ENCODE measurements at regions not wholly inside any gene's neighbourhood (a gene's known extent, or its start where the extent isn't known, plus 50 kb on each side); places are given as distances from the start of the nearest gene placed in this dataset.
A peak's percentile ranks its signal among the peaks of the same experiment; 100 is the strongest.

GRCh38 chr5:4420177-4420576 is 720.0 kb upstream of the ADAMTS16 start:
- peak; percentile 0 for DNase-seq
- Histone ChIP-seq H3K27me3 (ENCODE audit: insufficient read depth, low read length, poor library complexity) (no peaks in the 10 kb centered on the region), H2BK5ac (ENCODE audit: low read length) (no peak overlapping the region), H3K27ac (ENCODE audit: low read depth, low read length) (no peak overlapping the region), H3K4me3 (ENCODE audit: low read length) (no peak overlapping the region), H4K8ac (ENCODE audit: low read depth, low read length) (no peak overlapping the region), H3K4me2 (ENCODE audit: low read length) (no peak overlapping the region), H3K18ac (ENCODE audit: low read length) (no peak overlapping the region), H2BK15ac (replicated peaks; ENCODE audit: low read depth) (no peak overlapping the region), H3K4ac (ENCODE audit: low read depth, low read length) (no peak overlapping the region), H3K56ac (ENCODE audit: low read length) (no peak overlapping the region), H2BK120ac (ENCODE audit: low read depth, low read length) (no peak overlapping the region), H3K79me2 (ENCODE audit: control insufficient read depth, insufficient read depth, low read length) (no peaks in the 10 kb centered on the region), H3K23ac (ENCODE audit: low read length) (no peak overlapping the region), H3K9ac (ENCODE audit: low read length) (no peak overlapping the region), H3K79me1 (ENCODE audit: low read length) (no peaks in the 10 kb centered on the region), H3K36me3 (ENCODE audit: control insufficient read depth, insufficient read depth, low read length) (no peaks in the 10 kb centered on the region), H2AK5ac (ENCODE audit: low read length) (no peak overlapping the region), H4K5ac (ENCODE audit: low read length) (no peak overlapping the region), H3K4me1 (ENCODE audit: control insufficient read depth, low read depth, low read length) (no peaks in the 10 kb centered on the region)
- 100% methylated on average over 1 of the region's 3 CpGs for whole genome bisulfite sequencing (ENCODE audit: extremely low coverage, insufficient coverage, low lambda C conversion rate)

DNA sequence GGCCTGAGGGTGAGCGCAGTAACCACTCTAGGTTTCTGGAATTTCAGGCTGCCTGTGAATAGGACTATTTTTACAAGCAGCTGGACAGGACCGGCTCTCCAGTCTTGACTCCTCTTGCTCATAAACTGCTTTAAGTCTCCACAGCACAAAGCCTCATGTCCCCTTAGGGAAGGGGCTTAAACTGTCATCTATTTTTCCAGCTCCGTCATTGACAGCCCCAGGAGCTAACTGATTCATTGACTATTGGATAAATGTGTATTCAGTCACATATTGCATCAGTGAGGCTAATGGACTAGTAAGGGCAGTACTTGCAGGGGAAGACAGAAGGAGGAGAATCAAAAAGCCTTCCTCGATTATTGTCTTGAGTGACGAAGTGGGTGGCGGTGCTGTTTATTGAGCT is 719.4 kb upstream of the ADAMTS16 start:
- DNase-seq = no peak

DNA sequence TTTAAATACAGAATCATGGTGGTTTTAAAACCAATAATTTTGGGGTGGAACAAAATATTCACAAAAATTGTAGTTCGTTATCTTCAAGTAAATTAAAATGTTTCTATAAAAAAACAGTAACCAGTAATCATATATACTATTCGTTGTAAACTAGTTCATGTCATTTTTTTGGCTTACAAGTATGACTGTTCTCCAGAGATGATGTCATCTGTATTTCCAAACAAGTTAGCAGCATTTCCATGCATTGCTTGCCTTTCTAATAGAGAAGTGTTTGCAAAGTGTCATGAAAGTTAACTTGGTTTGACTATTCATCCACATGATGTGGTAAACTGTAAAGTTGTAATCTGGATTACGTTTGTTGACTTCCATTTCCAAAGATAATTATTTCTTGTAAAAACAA is 717.9 kb upstream of the ADAMTS16 start:
- Histone ChIP-seq H3K36me3 (ENCODE audit: control insufficient read depth, insufficient read depth, low read length) (no peaks in the 10 kb centered on the region), H3K4ac (ENCODE audit: low read depth, low read length) (no peak overlapping the region), H3K18ac (ENCODE audit: low read length) (no peak overlapping the region), H3K79me1 (ENCODE audit: low read length) (no peaks in the 10 kb centered on the region), H3K4me1 (ENCODE audit: control insufficient read depth, low read depth, low read length) (no peaks in the 10 kb centered on the region), H4K8ac (ENCODE audit: low read depth, low read length) (no peak overlapping the region), H3K27me3 (ENCODE audit: insufficient read depth, low read length, poor library complexity) (no peaks in the 10 kb centered on the region), H2AK5ac (ENCODE audit: low read length) (no peak overlapping the region), H3K4me3 (ENCODE audit: low read length) (no peak overlapping the region), H3K79me2 (ENCODE audit: control insufficient read depth, insufficient read depth, low read length) (no peaks in the 10 kb centered on the region), H4K5ac (ENCODE audit: low read length) (no peak overlapping the region), H3K56ac (ENCODE audit: low read length) (no peak overlapping the region), H3K27ac (ENCODE audit: low read depth, low read length) (no peak overlapping the region), H2BK15ac (replicated peaks; ENCODE audit: low read depth) (no peak overlapping the region), H2BK120ac (ENCODE audit: low read depth, low read length) (no peak overlapping the region), H3K23ac (ENCODE audit: low read length) (no peak overlapping the region), H3K4me2 (ENCODE audit: low read length) (no peak overlapping the region), H2BK5ac (ENCODE audit: low read length) (no peak overlapping the region), H3K9ac (ENCODE audit: low read length) (no peak overlapping the region)
- no peak for DNase-seq
- no CpG with 5 or more reads among the region's 3 CpGs for WGBS (ENCODE audit: extremely low coverage, insufficient coverage, low lambda C conversion rate)

More for the DNA sequence above, 719.4 kb upstream of the ADAMTS16 start:
- Histone ChIP-seq H3K27me3 (ENCODE audit: insufficient read depth, low read length, poor library complexity) (no peaks in the 10 kb centered on the region), H2BK5ac (ENCODE audit: low read length) (no peak overlapping the region), H2BK15ac (replicated peaks; ENCODE audit: low read depth) (no peak overlapping the region), H3K27ac (ENCODE audit: low read depth, low read length) (no peak overlapping the region), H3K79me1 (ENCODE audit: low read length) (no peaks in the 10 kb centered on the region), H3K4me1 (ENCODE audit: control insufficient read depth, low read depth, low read length) (no peaks in the 10 kb centered on the region), H2AK5ac (ENCODE audit: low read length) (no peak overlapping the region), H3K4me2 (ENCODE audit: low read length) (no peak overlapping the region), H4K8ac (ENCODE audit: low read depth, low read length) (no peak overlapping the region), H2BK120ac (ENCODE audit: low read depth, low read length) (no peak overlapping the region), H3K4ac (ENCODE audit: low read depth, low read length) (no peak overlapping the region), H3K9ac (ENCODE audit: low read length) (no peak overlapping the region), H3K4me3 (ENCODE audit: low read length) (no peak overlapping the region), H3K56ac (ENCODE audit: low read length) (no peak overlapping the region), H3K79me2 (ENCODE audit: control insufficient read depth, insufficient read depth, low read length) (no peaks in the 10 kb centered on the region), H3K36me3 (ENCODE audit: control insufficient read depth, insufficient read depth, low read length) (no peaks in the 10 kb centered on the region), H3K23ac (ENCODE audit: low read length) (no peak overlapping the region), H3K18ac (ENCODE audit: low read length) (no peak overlapping the region), H4K5ac (ENCODE audit: low read length) (no peak overlapping the region)
- WGBS (ENCODE audit: extremely low coverage, insufficient coverage, low lambda C conversion rate) = no CpG with 5 or more reads among the region's 6 CpGs

DNA sequence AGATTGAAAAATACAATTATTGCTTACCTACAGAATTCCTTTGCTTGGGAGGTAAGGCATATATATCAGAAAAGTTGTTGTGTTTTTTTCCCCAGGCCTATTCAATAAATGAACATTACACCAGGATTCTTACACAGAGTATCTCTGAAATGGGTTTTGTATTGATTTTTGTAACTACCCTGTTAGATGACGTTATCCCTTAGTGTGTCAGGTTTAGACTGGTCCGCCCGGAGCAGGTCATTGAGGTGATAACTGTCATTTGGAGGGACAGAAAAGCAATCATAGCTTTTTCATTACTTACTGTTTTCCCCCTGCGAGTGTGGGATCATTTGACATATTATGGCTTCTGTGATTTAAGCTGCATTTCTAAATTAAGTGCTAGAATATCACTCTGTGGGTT is 715.2 kb upstream of the ADAMTS16 start:
- Histone ChIP-seq H3K4me2 (ENCODE audit: low read length) (no peak overlapping the region), H2AK5ac (ENCODE audit: low read length) (no peak overlapping the region), H3K9ac (ENCODE audit: low read length) (no peak overlapping the region), H3K56ac (ENCODE audit: low read length) (no peak overlapping the region), H3K27me3 (ENCODE audit: insufficient read depth, low read length, poor library complexity) (no peaks in the 10 kb centered on the region), H3K23ac (ENCODE audit: low read length) (no peak overlapping the region), H3K36me3 (ENCODE audit: control insufficient read depth, insufficient read depth, low read length) (no peaks in the 10 kb centered on the region), H4K5ac (ENCODE audit: low read length) (no peak overlapping the region), H2BK5ac (ENCODE audit: low read length) (no peak overlapping the region), H3K4me3 (ENCODE audit: low read length) (no peak overlapping the region), H3K18ac (ENCODE audit: low read length) (no peak overlapping the region), H3K4ac (ENCODE audit: low read depth, low read length) (no peak overlapping the region), H4K8ac (ENCODE audit: low read depth, low read length) (no peak overlapping the region), H2BK15ac (replicated peaks; ENCODE audit: low read depth) (no peak overlapping the region), H3K27ac (ENCODE audit: low read depth, low read length) (no peak overlapping the region), H2BK120ac (ENCODE audit: low read depth, low read length) (no peak overlapping the region), H3K79me1 (ENCODE audit: low read length) (no peaks in the 10 kb centered on the region), H3K4me1 (ENCODE audit: control insufficient read depth, low read depth, low read length) (no peaks in the 10 kb centered on the region), H3K79me2 (ENCODE audit: control insufficient read depth, insufficient read depth, low read length) (no peaks in the 10 kb centered on the region)
- DNase-seq = no peak
- WGBS (ENCODE audit: extremely low coverage, insufficient coverage, low lambda C conversion rate) = no CpG with 5 or more reads among the region's 4 CpGs

GRCh38 chr5:4440536-4440935 is 699.6 kb upstream of the ADAMTS16 start:
- H3K4me1 ChIP-seq (ENCODE audit: control insufficient read depth, low read depth, low read length) = no peaks in the 10 kb centered on the region
- H3K4me2 ChIP-seq (ENCODE audit: low read length) = no peak overlapping the region
- no peaks in the 10 kb centered on the region for H3K27me3 ChIP-seq (ENCODE audit: insufficient read depth, low read length, poor library complexity)
- H3K36me3 ChIP-seq (ENCODE audit: control insufficient read depth, insufficient read depth, low read length) = no peaks in the 10 kb centered on the region
- no CpG with 5 or more reads among the region's 2 CpGs for WGBS (ENCODE audit: extremely low coverage, insufficient coverage, low lambda C conversion rate)
- DNase-seq = no peak
- H3K56ac ChIP-seq (ENCODE audit: low read length) = no peak overlapping the region
- H3K23ac ChIP-seq (ENCODE audit: low read length) = no peak overlapping the region
- no peaks in the 10 kb centered on the region for H3K79me1 ChIP-seq (ENCODE audit: low read length)
- H2BK5ac ChIP-seq (ENCODE audit: low read length) = no peak overlapping the region
- H4K8ac ChIP-seq (ENCODE audit: low read depth, low read length) = no peak overlapping the region
- no peak overlapping the region for H3K4ac ChIP-seq (ENCODE audit: low read depth, low read length)
- H3K27ac ChIP-seq (ENCODE audit: low read depth, low read length) = no peak overlapping the region
- no peak overlapping the region for H2BK15ac ChIP-seq (replicated peaks; ENCODE audit: low read depth)
- H3K9ac ChIP-seq (ENCODE audit: low read length) = no peak overlapping the region
- H2BK120ac ChIP-seq (ENCODE audit: low read depth, low read length) = no peak overlapping the region
- H4K5ac ChIP-seq (ENCODE audit: low read length) = no peak overlapping the region
- H3K4me3 ChIP-seq (ENCODE audit: low read length) = no peak overlapping the region
- no peak overlapping the region for H3K18ac ChIP-seq (ENCODE audit: low read length)
- H3K79me2 ChIP-seq (ENCODE audit: control insufficient read depth, insufficient read depth, low read length) = no peaks in the 10 kb centered on the region
- H2AK5ac ChIP-seq (ENCODE audit: low read length) = no peak overlapping the region

DNA sequence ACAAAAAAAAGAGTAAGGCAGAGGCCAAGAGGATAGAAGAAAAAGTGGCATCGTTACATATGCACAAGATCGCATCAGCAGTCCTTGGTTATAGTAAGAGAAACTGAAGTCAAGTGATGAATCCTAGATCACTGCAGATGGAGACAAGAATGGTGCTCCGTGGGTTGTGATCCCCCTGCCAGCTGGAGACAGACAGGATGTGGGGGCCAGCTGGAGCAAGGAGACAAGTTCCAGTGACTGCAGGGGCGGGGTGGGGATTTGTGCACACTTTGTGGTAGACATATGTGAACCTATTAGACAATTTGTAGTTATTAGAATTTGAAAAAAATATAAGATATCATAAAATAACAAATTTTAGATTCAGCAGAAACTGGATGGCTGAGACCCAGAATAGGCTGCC is 697.9 kb upstream of the ADAMTS16 start:
- H3K79me1 ChIP-seq (ENCODE audit: low read length) = no peaks in the 10 kb centered on the region
- H3K56ac ChIP-seq (ENCODE audit: low read length) = no peak overlapping the region
- H3K79me2 ChIP-seq (ENCODE audit: control insufficient read depth, insufficient read depth, low read length) = no peaks in the 10 kb centered on the region
- DNase-seq = no peak
- no peak overlapping the region for H2AK5ac ChIP-seq (ENCODE audit: low read length)
- H3K4ac ChIP-seq (ENCODE audit: low read depth, low read length) = no peak overlapping the region
- no peak overlapping the region for H2BK120ac ChIP-seq (ENCODE audit: low read depth, low read length)
- H3K18ac ChIP-seq (ENCODE audit: low read length) = no peak overlapping the region
- H3K4me1 ChIP-seq (ENCODE audit: control insufficient read depth, low read depth, low read length) = no peaks in the 10 kb centered on the region
- H3K4me2 ChIP-seq (ENCODE audit: low read length) = no peak overlapping the region
- no peak overlapping the region for H3K23ac ChIP-seq (ENCODE audit: low read length)
- no CpG with 5 or more reads among the region's 4 CpGs for WGBS (ENCODE audit: extremely low coverage, insufficient coverage, low lambda C conversion rate)
- no peak overlapping the region for H3K27ac ChIP-seq (ENCODE audit: low read depth, low read length)
- no peak overlapping the region for H3K9ac ChIP-seq (ENCODE audit: low read length)
- no peak overlapping the region for H3K4me3 ChIP-seq (ENCODE audit: low read length)
- H3K27me3 ChIP-seq (ENCODE audit: insufficient read depth, low read length, poor library complexity) = no peaks in the 10 kb centered on the region
- no peak overlapping the region for H2BK15ac ChIP-seq (replicated peaks; ENCODE audit: low read depth)
- no peaks in the 10 kb centered on the region for H3K36me3 ChIP-seq (ENCODE audit: control insufficient read depth, insufficient read depth, low read length)
- no peak overlapping the region for H2BK5ac ChIP-seq (ENCODE audit: low read length)
- no peak overlapping the region for H4K8ac ChIP-seq (ENCODE audit: low read depth, low read length)
- no peak overlapping the region for H4K5ac ChIP-seq (ENCODE audit: low read length)
